GM23248 (cell line): ENCODE measurements at regions not wholly inside any gene's neighbourhood (a gene's known extent, or its start where the extent isn't known, plus 50 kb on each side); places are given as distances from the start of the nearest gene placed in this dataset.
A peak's percentile ranks its signal among the peaks of the same experiment; 100 is the strongest.

ENCODE experiments used
- DNase-seq: peaks from one replicate; pipeline ENCODE4 v3.0.0-alpha.2; 2015
- H2AFZ ChIP-seq: fragments of 200-600 bp; sonication (generic); 2 replicates; pipeline ENCODE4 v1.6.1; 2016; ENCODE audit warnings: antibody characterized with exemption
- H3F3A ChIP-seq: fragments of 200-600 bp; sonication (generic); 2 replicates; pipeline ENCODE4 v1.6.1; 2016; ENCODE audit warnings: mild to moderate bottlenecking, antibody characterized with exemption, mixed run types; ENCODE audit not compliant: insufficient read depth
- H3K27ac ChIP-seq: fragments of 200-600 bp; sonication (generic); 2 replicates; pipeline ENCODE4 v1.5.1; 2016; ENCODE audit warnings: mild to moderate bottlenecking
- H3K27me3 ChIP-seq: fragments of 200-600 bp; sonication (generic); replicated peaks from 2 replicates; pipeline ENCODE4 v1.6.1; 2016; ENCODE audit warnings: mild to moderate bottlenecking; ENCODE audit not compliant: insufficient read depth
- H3K36me3 ChIP-seq: fragments of 200-600 bp; sonication (generic); 2 replicates; pipeline ENCODE4 v1.6.1; 2016; ENCODE audit warnings: low read depth, mild to moderate bottlenecking
- H3K4me1 ChIP-seq: fragments of 200-600 bp; sonication (generic); 2 replicates; pipeline ENCODE4 v1.6.1; 2016; ENCODE audit warnings: mild to moderate bottlenecking; ENCODE audit not compliant: insufficient read depth
- H3K4me2 ChIP-seq: fragments of 200-600 bp; sonication (generic); one replicate; pipeline ENCODE4 v1.6.1; 2016; ENCODE audit warnings: mild to moderate bottlenecking; ENCODE audit not compliant: unreplicated experiment
- H3K4me3 ChIP-seq: fragments of 200-600 bp; sonication (generic); 2 replicates; pipeline ENCODE4 v1.5.1; 2016; ENCODE audit warnings: mild to moderate bottlenecking
- H3K79me2 ChIP-seq: fragments of 200-600 bp; sonication (generic); 2 replicates; pipeline ENCODE4 v1.6.1; 2016; ENCODE audit warnings: mild to moderate bottlenecking; ENCODE audit not compliant: insufficient read depth
- H3K9ac ChIP-seq: fragments of 200-600 bp; sonication (generic); 2 replicates; pipeline ENCODE4 v1.6.1; 2016; ENCODE audit warnings: mild to moderate bottlenecking
- H3K9me2 ChIP-seq: fragments of 200-600 bp; sonication (generic); 2 replicates; pipeline ENCODE4 v1.6.1; 2016; ENCODE audit warnings: mixed run types, mild to moderate bottlenecking, moderate library complexity; ENCODE audit not compliant: insufficient read depth
- H3K9me3 ChIP-seq: fragments of 200-600 bp; sonication (generic); one replicate; pipeline ENCODE4 v1.6.1; 2017; ENCODE audit warnings: low read depth
- H4K20me1 ChIP-seq: fragments of 200-600 bp; sonication (generic); 2 replicates; pipeline ENCODE4 v1.6.0; 2016; ENCODE audit not compliant: insufficient read depth
- EZH2 ChIP-seq: fragments of 200-600 bp; sonication (generic); IDR thresholded peaks from 2 replicates; pipeline ENCODE4 v1.6.1; 2018; ENCODE audit warnings: antibody characterized with exemption, mild to moderate bottlenecking; ENCODE audit not compliant: insufficient read depth, poor library complexity, severe bottlenecking
- EZH2phosphoT487 ChIP-seq: fragments of 200-600 bp; sonication (generic); IDR thresholded peaks from 2 replicates; pipeline ENCODE4 v1.6.1; 2018; ENCODE audit warnings: antibody characterized with exemption, moderate library complexity, mild to moderate bottlenecking, low read depth; ENCODE audit not compliant: insufficient read depth
- WGBS, 2 experiments: methylation state at CpG; one replicate each; pipeline ENCODE4 v1.1.6; 2015 to 2017; ENCODE audit warnings: low lambda C conversion rate in 2 of 2, low coverage in 1 of 2; ENCODE audit errors: missing lambda C conversion rate in 2 of 2; 5-methylcytosine and 5-hydroxymethylcytosine counted together
- in situ Hi-C: fragments of 300-500 bp; cut with MboI; formaldehyde crosslinking; loops from 2 replicates; pipeline ENCODE4 v1.15.0; 2020

DNA sequence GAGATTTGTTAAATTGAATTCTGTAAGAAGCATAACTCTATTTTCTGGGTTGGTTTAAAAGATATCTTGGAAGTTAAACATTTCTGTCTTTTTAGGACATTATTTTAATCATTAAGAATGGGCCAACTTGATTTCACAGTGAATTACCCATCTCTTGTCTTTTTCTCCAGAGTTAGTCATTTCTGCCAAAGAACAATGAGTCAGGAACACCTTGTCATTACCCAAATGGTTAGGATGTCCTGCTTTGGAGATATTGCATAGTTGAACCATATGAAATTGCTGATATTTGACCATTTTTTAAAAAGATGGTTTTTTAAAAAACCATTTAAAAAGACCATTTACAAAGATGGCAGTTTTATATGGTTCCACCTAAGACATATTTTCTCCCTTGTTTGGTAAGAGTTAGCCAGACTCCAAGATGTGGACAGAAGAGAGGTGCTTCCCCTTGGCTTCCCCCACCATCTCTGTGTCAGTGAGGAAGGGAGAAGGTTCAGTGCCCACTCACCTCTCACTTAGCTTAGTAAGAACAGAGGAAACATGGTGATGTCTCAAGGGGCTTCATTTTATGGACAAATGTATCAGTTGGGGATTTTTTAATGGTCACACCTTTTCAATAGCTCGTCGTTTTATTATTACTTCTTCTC, 103.0 kb downstream of the PCSK1 start:
- Histone ChIP-seq H3K4me3 (no peak overlapping the region), H3K79me2 (no peaks in the 10 kb centered on the region), H3K27ac (peak overlapping the region; percentile 45), H3K36me3 (no peaks in the 10 kb centered on the region), H3K9me2 (no peaks in the 10 kb centered on the region), H3K4me2 (peak overlapping the region; percentile 29), H3F3A (peaks cover 21% of the 10 kb centered on the region), H3K9me3 (no peaks in the 10 kb centered on the region), H3K9ac (no peak overlapping the region), H3K4me1 (peaks cover 48% of the 10 kb centered on the region), H3K27me3 (no peaks in the 10 kb centered on the region), H4K20me1 (no peaks in the 10 kb centered on the region), H2AFZ (no peak overlapping the region)
- WGBS, 2 experiments = 90 to 92% methylated on average over 2 of the region's 2 CpGs
- TF ChIP-seq EZH2 (no peak), EZH2phosphoT487 (no peak)
- DNase-seq = peak; percentile 73
- in situ Hi-C loops = loop anchor here (10.0 kb wide), 1 partner anchor 375 kb away; no protein-coding TSS in a partner anchor

DNA sequence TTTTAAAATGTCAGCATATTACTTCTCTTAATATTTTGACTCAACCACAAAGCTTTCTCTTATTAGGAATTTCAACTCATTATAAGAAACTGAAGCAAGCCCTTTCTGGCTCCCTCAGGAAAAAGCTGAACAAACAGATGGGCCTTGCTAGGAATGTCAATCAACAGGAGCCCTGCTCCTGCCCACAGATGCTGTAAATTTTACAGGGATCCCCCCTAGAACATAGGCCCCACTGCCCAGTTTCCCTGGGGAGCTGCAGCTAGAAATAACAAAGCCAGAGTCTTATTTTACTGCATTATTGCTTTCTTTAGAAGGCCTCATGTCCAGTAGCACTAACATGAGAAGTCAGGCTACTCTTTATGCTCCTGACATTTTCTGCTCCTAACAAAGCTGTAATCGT, 103.8 kb downstream of the PCSK1 start:
- H3K9ac ChIP-seq = no peak overlapping the region
- H2AFZ ChIP-seq = no peak overlapping the region
- peaks cover 55% of the 10 kb centered on the region for H3K4me1 ChIP-seq
- H3K9me3 ChIP-seq = no peaks in the 10 kb centered on the region
- H3K79me2 ChIP-seq = no peaks in the 10 kb centered on the region
- H3F3A ChIP-seq = peaks cover 21% of the 10 kb centered on the region
- H3K36me3 ChIP-seq = no peaks in the 10 kb centered on the region
- no peaks in the 10 kb centered on the region for H4K20me1 ChIP-seq
- no peaks in the 10 kb centered on the region for H3K9me2 ChIP-seq
- DNase-seq = no peak
- H3K27me3 ChIP-seq = no peaks in the 10 kb centered on the region
- H3K4me2 ChIP-seq = peak overlapping the region; percentile 11
- H3K4me3 ChIP-seq = no peak overlapping the region
- H3K27ac ChIP-seq = peak overlapping the region; percentile 45; the same call in 1 of the 2 replicates
- TF ChIP-seq EZH2phosphoT487 (no peak), EZH2 (no peak)
- in situ Hi-C loops = no loop called here
- whole genome bisulfite sequencing, 2 experiments = 70 to 73% methylated on average over 1 of the region's 1 CpG

DNA sequence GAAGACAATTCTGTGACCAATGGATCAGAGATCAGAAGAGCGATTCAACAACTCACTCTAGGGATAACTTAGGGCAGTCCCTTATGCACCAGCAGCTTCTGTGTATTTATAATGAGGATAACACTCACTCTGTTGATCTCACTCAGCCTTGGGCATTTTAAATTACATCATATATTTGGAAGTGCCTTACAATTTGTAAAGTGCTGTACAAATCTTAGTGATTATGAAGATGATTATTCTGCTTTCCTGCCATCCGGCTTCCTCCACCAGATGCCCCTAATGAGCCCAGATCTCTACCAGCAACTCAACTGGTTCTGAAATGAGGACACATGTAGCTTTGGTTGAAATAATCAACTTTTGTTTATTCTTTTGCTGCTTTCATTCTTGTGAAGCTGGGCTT, 105.3 kb downstream of the PCSK1 start:
- H3K9me3 ChIP-seq = no peaks in the 10 kb centered on the region
- in situ Hi-C loops = no loop called here
- H3K36me3 ChIP-seq = no peaks in the 10 kb centered on the region
- peak; percentile 34 for DNase-seq
- no peak overlapping the region for H3K4me2 ChIP-seq
- no peak overlapping the region for H2AFZ ChIP-seq
- no peaks in the 10 kb centered on the region for H3K9me2 ChIP-seq
- H3K4me1 ChIP-seq = peaks cover 59% of the 10 kb centered on the region
- H4K20me1 ChIP-seq = no peaks in the 10 kb centered on the region
- no peak overlapping the region for H3K9ac ChIP-seq
- H3F3A ChIP-seq = peaks cover 24% of the 10 kb centered on the region
- no peaks in the 10 kb centered on the region for H3K79me2 ChIP-seq
- H3K27ac ChIP-seq = no peak overlapping the region
- H3K4me3 ChIP-seq = no peak overlapping the region
- TF ChIP-seq EZH2phosphoT487 (no peak), EZH2 (no peak)
- no peaks in the 10 kb centered on the region for H3K27me3 ChIP-seq
- 90 to 98% methylated on average over 2 of the region's 2 CpGs for WGBS, 2 experiments

DNA sequence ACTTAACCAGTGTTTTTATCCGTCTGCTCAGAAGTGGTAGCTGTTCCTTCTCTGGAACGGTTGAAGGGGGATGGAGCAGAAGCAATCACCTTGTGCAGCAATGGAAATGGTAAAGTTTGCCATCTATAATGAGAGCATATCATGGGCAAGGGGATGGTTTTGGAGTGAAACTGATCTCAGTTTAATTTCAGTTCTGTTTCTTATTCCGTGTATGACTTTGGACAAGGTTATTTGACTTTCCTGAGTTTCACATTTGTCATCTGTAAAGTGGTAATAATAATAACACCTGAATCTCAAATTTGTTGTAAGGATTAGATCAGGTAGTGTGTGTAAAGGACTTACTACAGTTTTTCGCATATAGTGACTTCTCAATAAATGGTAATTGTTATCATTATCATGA, 106.1 kb downstream of the PCSK1 start:
- Histone ChIP-seq H3F3A (peaks cover 31% of the 10 kb centered on the region), H3K9me2 (no peaks in the 10 kb centered on the region), H4K20me1 (no peaks in the 10 kb centered on the region), H3K4me3 (no peak overlapping the region), H3K27me3 (no peaks in the 10 kb centered on the region), H3K4me1 (peaks cover 61% of the 10 kb centered on the region), H3K4me2 (no peak overlapping the region), H3K9me3 (no peaks in the 10 kb centered on the region), H3K36me3 (no peaks in the 10 kb centered on the region), H2AFZ (no peak overlapping the region), H3K27ac (no peak overlapping the region), H3K79me2 (no peaks in the 10 kb centered on the region), H3K9ac (no peak overlapping the region)
- in situ Hi-C loops = no loop called here
- WGBS, 2 experiments = 99% methylated on average over 4 of the region's 4 CpGs
- no peak for DNase-seq
- no peak for TF ChIP-seq EZH2phosphoT487
- no peak for TF ChIP-seq EZH2
